HCT116 (cell line): ENCODE measurements at regions not wholly inside any gene's neighbourhood (a gene's known extent, or its start where the extent isn't known, plus 50 kb on each side); places are given as distances from the start of the nearest gene placed in this dataset.

Source experiments
- ATAC-seq: fragments of 200-7000 bp; cut with Tn5 transposase; 2 replicates; pipeline ENCODE4 v1.9.1; 2020; ENCODE audit warnings: mild to moderate bottlenecking, moderate library complexity
- BruUV-seq: library from RNA; stranded (reverse); fragments of 400-500 nt; replicated peaks from 2 replicates; lab custom pipeline; 2021; lab: Mats Ljungman, UMichigan
- CTCF ChIA-PET: fragments of 300-600 bp; sonication (Branson Sonifier 250); formaldehyde crosslinking; loops from one replicate; lab custom pipeline; 2021; ENCODE audit warnings: antibody characterized with exemption; lab: Charles Lee
- POLR2A ChIA-PET: fragments of 300-600, 350-600 bp; sonication (Branson Sonifier 250); formaldehyde crosslinking; loops from one replicate; lab custom pipeline; 2021; ENCODE audit warnings: antibody characterized with exemption; lab: Charles Lee
- RAD21 ChIA-PET, 2 experiments: fragments of 300-600 bp; sonication (Branson Sonifier 250); formaldehyde crosslinking; loops; one replicate each; lab custom pipeline; 2023; ENCODE audit warnings: low total read pairs in 2 of 2; ENCODE audit not compliant: uncharacterized antibody in 2 of 2, unreplicated experiment in 2 of 2, low non-redundant PET in 1 of 2; lab: Charles Lee
- DNase-seq: peaks from one replicate; pipeline ENCODE4 v3.0.0-alpha.2; 2010; ENCODE audit warnings: low read depth, low spot score
- H2AFZ ChIP-seq: fragments of 200-600 bp; shearing (Covaris generic), sonication (generic); 2 replicates; pipeline ENCODE4 v1.6.1; 2017; ENCODE audit warnings: low read depth, mixed run types, mixed read lengths, antibody characterized with exemption, low read length; ENCODE audit not compliant: poor library complexity, severe bottlenecking
- H3K27ac ChIP-seq: 2 replicates; pipeline ENCODE4 v1.5.1; 2012; ENCODE audit warnings: low read depth, low read length
- H3K27me3 ChIP-seq: fragments of 200-600 bp; sonication (generic); 2 replicates; pipeline ENCODE4 v1.6.1; 2016; ENCODE audit warnings: mixed run types, low read length, mixed read lengths; ENCODE audit not compliant: insufficient read depth
- H3K36me3 ChIP-seq, 2 experiments: fragments of 200-500 bp in 1 of 2; fragments of 200-600 bp in 1 of 2; sonication (Bioruptor generic) in 1 of 2; sonication (generic) in 1 of 2; 2 replicates each; pipeline versions ENCODE4 v1.5.1 to v1.6.1; 2014 to 2016; ENCODE audit warnings: low read length in 2 of 2, inconsistent platforms in 1 of 2, mixed read lengths in 1 of 2, mixed run types in 1 of 2; ENCODE audit not compliant: insufficient read depth in 2 of 2, control insufficient read depth in 1 of 2
- H3K4me1 ChIP-seq, 2 experiments: fragments of 200-600 bp in 1 of 2; sonication (generic) in 1 of 2; 2 replicates each; pipeline versions ENCODE4 v1.5.1 to v1.6.1; 2012 to 2017; ENCODE audit warnings: low read length in 2 of 2, inconsistent platforms in 1 of 2, mild to moderate bottlenecking in 1 of 2, mixed read lengths in 1 of 2, mixed run types in 1 of 2, moderate library complexity in 1 of 2; ENCODE audit not compliant: insufficient read depth in 2 of 2, control insufficient read depth in 1 of 2
- H3K4me2 ChIP-seq: fragments of 200-600 bp; sonication (generic); 2 replicates; pipeline ENCODE4 v1.6.1; 2017; ENCODE audit warnings: mixed run types, low read length, mixed read lengths
- H3K4me3 ChIP-seq, 2 experiments: fragments of 200-600 bp in 1 of 2; sonication (generic) in 1 of 2; replicated peaks in 1 of 2; 2 replicates each; pipeline ENCODE4 v1.5.1; 2011 to 2016; ENCODE audit warnings: low read length in 2 of 2, control low read depth in 1 of 2, low read depth in 1 of 2, mild to moderate bottlenecking in 1 of 2, mixed read lengths in 1 of 2, mixed run types in 1 of 2
- H3K79me2 ChIP-seq: fragments of 200-600 bp; sonication (generic); 2 replicates; pipeline ENCODE4 v1.6.1; 2017; ENCODE audit warnings: mild to moderate bottlenecking, mixed run types, low read length, moderate library complexity, mixed read lengths; ENCODE audit not compliant: insufficient read depth
- H3K9ac ChIP-seq: fragments of 200-600 bp; sonication (generic); 2 replicates; pipeline ENCODE4 v1.6.1; 2016; ENCODE audit warnings: low read length, mixed read lengths
- H3K9me2 ChIP-seq: fragments of 200-600 bp; sonication (generic), shearing (Covaris generic); 2 replicates; pipeline ENCODE4 v1.6.1; 2017; ENCODE audit warnings: mixed run types, mild to moderate bottlenecking, moderate library complexity; ENCODE audit not compliant: insufficient read depth
- H3K9me3 ChIP-seq, 2 experiments: fragments of 200-500 bp in 1 of 2; fragments of 200-600 bp in 1 of 2; sonication (Bioruptor generic) in 1 of 2; sonication (generic) in 1 of 2; 2 replicates each; pipeline ENCODE4 v1.6.1; 2014 to 2017; ENCODE audit warnings: low read length in 2 of 2, mixed read lengths in 2 of 2, inconsistent platforms in 1 of 2, low read depth in 1 of 2, mild to moderate bottlenecking in 1 of 2, mixed run types in 1 of 2, moderate library complexity in 1 of 2; ENCODE audit not compliant: control insufficient read depth in 1 of 2, insufficient read depth in 1 of 2
- H4K20me1 ChIP-seq: fragments of 200-600 bp; sonication (generic), shearing (Covaris generic); 2 replicates; pipeline ENCODE4 v1.6.1; 2017; ENCODE audit warnings: mixed run types, mild to moderate bottlenecking, moderate library complexity; ENCODE audit not compliant: insufficient read depth
- CBX3 ChIP-seq: IDR thresholded peaks from 2 replicates; pipeline ENCODE4 v1.6.1; 2012; ENCODE audit warnings: low read depth
- CEBPB ChIP-seq: IDR thresholded peaks from 2 replicates; pipeline ENCODE4 v1.6.1; 2012; ENCODE audit warnings: low read depth
- ELF1 ChIP-seq: IDR thresholded peaks from 2 replicates; pipeline ENCODE4 v1.6.1; 2012; ENCODE audit warnings: low read depth, borderline replicate concordance
- EZH2phosphoT487 ChIP-seq: fragments of 200-600 bp; IDR thresholded peaks from 2 replicates; pipeline ENCODE4 v1.6.1; 2018; ENCODE audit warnings: antibody characterized with exemption, borderline replicate concordance
- POLR2AphosphoS5 ChIP-seq: IDR thresholded peaks from 2 replicates; pipeline ENCODE4 v1.6.1; 2011; ENCODE audit warnings: mild to moderate bottlenecking, low read depth, low read length, moderate library complexity
- RAD21 ChIP-seq: IDR thresholded peaks from 2 replicates; pipeline ENCODE4 v1.6.1; 2012; ENCODE audit warnings: low read depth, mild to moderate bottlenecking
- SP1 ChIP-seq: IDR thresholded peaks from 2 replicates; pipeline ENCODE4 v1.6.1; 2012; ENCODE audit warnings: low read depth
- ZNF274 ChIP-seq: fragments of 200-500 bp; sonication (Bioruptor generic); IDR thresholded peaks from 2 replicates; pipeline ENCODE4 v1.6.1; 2014; ENCODE audit warnings: mild to moderate bottlenecking, low read depth, low read length, inconsistent platforms
- intact Hi-C: fragments of 100-400 bp; cut with micrococcal nuclease; formaldehyde crosslinking; loops from 2 replicates; pipeline ENCODE4 v1.10.0; 2022
- TF ChIP-seq, protein P1 (sequence below): IDR thresholded peaks from 2 replicates; pipeline ENCODE4 v1.6.1; 2012; ENCODE audit warnings: low read depth
- TF ChIP-seq, protein P2 (sequence below), 3 experiments: fragments of 200-600 bp in 1 of 3; sonication (generic) in 1 of 3; IDR thresholded peaks in 2 of 3; conservative IDR thresholded peaks in 1 of 3; 2 replicates each; pipeline ENCODE4 v1.5.1; 2012 to 2017; ENCODE audit warnings: low read depth in 2 of 3, low read length in 2 of 3, antibody characterized with exemption in 1 of 3, borderline replicate concordance in 1 of 3, control low read depth in 1 of 3, mild to moderate bottlenecking in 1 of 3, mixed read lengths in 1 of 3, mixed run types in 1 of 3, moderate library complexity in 1 of 3; ENCODE audit not compliant: insufficient read depth in 1 of 3
- TF ChIP-seq, protein P3 (sequence below): IDR thresholded peaks from 2 replicates; pipeline ENCODE4 v1.6.1; 2012

DNA sequence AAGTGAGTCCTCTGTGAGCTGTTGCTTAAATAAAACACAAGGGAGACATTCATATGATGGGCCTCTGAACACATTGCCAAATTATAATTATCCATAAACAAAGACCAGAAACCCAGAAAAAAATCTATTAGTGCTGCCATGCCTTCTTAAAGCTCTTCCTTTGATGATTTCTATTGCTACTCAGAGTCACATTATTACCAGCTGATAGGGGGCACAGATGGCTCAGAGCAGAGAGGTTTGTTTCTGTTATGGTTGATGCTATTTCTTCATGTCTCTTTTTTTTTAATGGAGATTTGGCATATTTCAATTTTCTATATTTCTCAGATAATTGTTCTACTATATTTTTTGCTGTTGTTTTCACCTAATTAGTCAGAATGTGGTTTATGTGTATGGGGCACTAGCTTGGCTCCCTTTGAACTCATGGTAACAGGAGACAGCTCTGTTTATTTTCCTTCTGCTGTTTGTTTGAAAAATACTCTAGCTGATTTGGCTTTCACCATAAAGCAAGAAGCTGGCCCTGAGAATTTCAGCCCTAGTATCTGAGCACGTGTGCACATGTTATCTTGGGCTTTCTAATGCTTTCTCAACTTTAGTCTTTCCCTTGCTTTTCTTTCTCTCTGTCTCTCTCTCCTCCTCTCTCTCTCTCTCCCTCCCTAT lies 568.8 kb downstream of the PPARGC1A start (continued):
- TF ChIP-seq, protein P1, sequence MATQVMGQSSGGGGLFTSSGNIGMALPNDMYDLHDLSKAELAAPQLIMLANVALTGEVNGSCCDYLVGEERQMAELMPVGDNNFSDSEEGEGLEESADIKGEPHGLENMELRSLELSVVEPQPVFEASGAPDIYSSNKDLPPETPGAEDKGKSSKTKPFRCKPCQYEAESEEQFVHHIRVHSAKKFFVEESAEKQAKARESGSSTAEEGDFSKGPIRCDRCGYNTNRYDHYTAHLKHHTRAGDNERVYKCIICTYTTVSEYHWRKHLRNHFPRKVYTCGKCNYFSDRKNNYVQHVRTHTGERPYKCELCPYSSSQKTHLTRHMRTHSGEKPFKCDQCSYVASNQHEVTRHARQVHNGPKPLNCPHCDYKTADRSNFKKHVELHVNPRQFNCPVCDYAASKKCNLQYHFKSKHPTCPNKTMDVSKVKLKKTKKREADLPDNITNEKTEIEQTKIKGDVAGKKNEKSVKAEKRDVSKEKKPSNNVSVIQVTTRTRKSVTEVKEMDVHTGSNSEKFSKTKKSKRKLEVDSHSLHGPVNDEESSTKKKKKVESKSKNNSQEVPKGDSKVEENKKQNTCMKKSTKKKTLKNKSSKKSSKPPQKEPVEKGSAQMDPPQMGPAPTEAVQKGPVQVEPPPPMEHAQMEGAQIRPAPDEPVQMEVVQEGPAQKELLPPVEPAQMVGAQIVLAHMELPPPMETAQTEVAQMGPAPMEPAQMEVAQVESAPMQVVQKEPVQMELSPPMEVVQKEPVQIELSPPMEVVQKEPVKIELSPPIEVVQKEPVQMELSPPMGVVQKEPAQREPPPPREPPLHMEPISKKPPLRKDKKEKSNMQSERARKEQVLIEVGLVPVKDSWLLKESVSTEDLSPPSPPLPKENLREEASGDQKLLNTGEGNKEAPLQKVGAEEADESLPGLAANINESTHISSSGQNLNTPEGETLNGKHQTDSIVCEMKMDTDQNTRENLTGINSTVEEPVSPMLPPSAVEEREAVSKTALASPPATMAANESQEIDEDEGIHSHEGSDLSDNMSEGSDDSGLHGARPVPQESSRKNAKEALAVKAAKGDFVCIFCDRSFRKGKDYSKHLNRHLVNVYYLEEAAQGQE = no peak
- TF ChIP-seq, protein P2, sequence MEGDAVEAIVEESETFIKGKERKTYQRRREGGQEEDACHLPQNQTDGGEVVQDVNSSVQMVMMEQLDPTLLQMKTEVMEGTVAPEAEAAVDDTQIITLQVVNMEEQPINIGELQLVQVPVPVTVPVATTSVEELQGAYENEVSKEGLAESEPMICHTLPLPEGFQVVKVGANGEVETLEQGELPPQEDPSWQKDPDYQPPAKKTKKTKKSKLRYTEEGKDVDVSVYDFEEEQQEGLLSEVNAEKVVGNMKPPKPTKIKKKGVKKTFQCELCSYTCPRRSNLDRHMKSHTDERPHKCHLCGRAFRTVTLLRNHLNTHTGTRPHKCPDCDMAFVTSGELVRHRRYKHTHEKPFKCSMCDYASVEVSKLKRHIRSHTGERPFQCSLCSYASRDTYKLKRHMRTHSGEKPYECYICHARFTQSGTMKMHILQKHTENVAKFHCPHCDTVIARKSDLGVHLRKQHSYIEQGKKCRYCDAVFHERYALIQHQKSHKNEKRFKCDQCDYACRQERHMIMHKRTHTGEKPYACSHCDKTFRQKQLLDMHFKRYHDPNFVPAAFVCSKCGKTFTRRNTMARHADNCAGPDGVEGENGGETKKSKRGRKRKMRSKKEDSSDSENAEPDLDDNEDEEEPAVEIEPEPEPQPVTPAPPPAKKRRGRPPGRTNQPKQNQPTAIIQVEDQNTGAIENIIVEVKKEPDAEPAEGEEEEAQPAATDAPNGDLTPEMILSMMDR (IDR thresholded peaks at IDR 0.05 in 2 of 3, conservative IDR thresholded peaks at IDR 0.05 in 1 of 3; ENCODE audit: borderline replicate concordance in 1 of 3, insufficient read depth in 1 of 3, low read depth in 2 of 3, low read length in 2 of 3) = no peak
- no peak for TF ChIP-seq CBX3

DNA sequence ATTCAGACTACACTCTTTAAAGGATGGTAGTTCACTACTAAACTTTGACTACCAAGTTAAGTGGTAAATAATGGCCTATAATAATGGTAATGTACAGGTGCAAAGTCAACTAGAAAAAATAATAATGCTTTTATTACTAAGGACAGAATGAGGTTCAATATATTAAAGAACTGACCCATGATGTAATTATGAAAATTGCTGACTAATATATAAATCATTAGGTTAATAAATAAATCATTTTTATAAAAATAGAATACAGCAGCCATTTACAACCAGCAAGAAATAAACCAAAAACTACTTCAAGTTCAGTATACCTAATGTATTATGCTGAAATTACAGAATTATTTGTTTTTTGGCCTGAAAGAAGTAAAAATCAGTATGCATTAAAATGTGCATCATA lies 577.2 kb downstream of the PPARGC1A start:
- RAD21 ChIA-PET = no interaction called here
- Histone ChIP-seq H3K79me2 (no peaks in the 10 kb centered on the region), H3K9me2 (no peaks in the 10 kb centered on the region), H3K4me3 (no peak overlapping the region), H3K27me3 (no peaks in the 10 kb centered on the region), H3K4me1 (no peaks in the 10 kb centered on the region), H3K9me3 (peaks cover 8 to 32% of the 10 kb centered on the region in 2 experiments; a peak in 2 of 4 replicates), H3K27ac (no peak overlapping the region), H2AFZ (no peak overlapping the region), H4K20me1 (no peaks in the 10 kb centered on the region), H3K36me3 (no peaks in the 10 kb centered on the region), H3K9ac (no peak overlapping the region), H3K4me2 (no peak overlapping the region)
- DNase-seq = no peak
- POLR2A ChIA-PET = no interaction called here
- BruUV-seq = no TSS peak
- ATAC-seq = no peak
- intact Hi-C loops = no loop called here
- CTCF ChIA-PET = no interaction called here
- TF ChIP-seq ELF1 (no peak), POLR2AphosphoS5 (no peak), EZH2phosphoT487 (no peak), SP1 (no peak), RAD21 (no peak), CEBPB (no peak), ZNF274 (no peak)
- TF ChIP-seq, protein P2 (IDR thresholded peaks at IDR 0.05 in 2 of 3, conservative IDR thresholded peaks at IDR 0.05 in 1 of 3; ENCODE audit: borderline replicate concordance in 1 of 3, insufficient read depth in 1 of 3, low read depth in 2 of 3, low read length in 2 of 3) = no peak
- TF ChIP-seq, protein P1 = no peak
- TF ChIP-seq, protein P3, sequence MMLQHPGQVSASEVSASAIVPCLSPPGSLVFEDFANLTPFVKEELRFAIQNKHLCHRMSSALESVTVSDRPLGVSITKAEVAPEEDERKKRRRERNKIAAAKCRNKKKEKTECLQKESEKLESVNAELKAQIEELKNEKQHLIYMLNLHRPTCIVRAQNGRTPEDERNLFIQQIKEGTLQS = no peak
